Dedifferentiated amniotic fluid mesenchymal stem cell (primary cell): ENCODE measurements at regions not wholly inside any gene's neighbourhood (a gene's known extent, or its start where the extent isn't known, plus 50 kb on each side); places are given as distances from the start of the nearest gene placed in this dataset.
"Not testable (repeated sequence)": the region's sequence is repeated elsewhere in the genome, so short reads cannot be mapped to it uniquely, and the experiment has no call there.

ENCODE experiments used
- DNase-seq: peaks from one replicate; pipeline ENCODE4 v3.0.0-alpha.2; 2016; ENCODE audit errors: extremely low spot score

DNA sequence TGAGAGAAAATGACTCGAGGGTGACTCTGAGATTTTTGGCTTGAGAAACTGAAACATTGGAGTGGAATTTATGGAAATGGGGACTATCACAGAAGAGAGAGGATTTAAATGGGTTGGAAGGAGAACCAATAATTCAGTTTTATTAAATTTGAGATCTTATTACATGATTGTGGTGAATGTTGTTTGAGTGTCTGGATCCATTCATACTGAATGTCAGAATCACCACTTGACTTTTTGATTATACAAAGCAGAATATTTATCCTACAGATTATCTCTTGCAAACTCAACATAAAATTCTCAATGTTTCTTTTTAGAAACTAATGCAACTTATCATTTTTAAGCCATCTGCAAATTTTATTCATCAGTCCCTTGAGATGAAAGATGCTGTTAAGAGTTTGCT is 332.8 kb downstream of the CNTN3 start:
- DNase-seq = no peak

DNA sequence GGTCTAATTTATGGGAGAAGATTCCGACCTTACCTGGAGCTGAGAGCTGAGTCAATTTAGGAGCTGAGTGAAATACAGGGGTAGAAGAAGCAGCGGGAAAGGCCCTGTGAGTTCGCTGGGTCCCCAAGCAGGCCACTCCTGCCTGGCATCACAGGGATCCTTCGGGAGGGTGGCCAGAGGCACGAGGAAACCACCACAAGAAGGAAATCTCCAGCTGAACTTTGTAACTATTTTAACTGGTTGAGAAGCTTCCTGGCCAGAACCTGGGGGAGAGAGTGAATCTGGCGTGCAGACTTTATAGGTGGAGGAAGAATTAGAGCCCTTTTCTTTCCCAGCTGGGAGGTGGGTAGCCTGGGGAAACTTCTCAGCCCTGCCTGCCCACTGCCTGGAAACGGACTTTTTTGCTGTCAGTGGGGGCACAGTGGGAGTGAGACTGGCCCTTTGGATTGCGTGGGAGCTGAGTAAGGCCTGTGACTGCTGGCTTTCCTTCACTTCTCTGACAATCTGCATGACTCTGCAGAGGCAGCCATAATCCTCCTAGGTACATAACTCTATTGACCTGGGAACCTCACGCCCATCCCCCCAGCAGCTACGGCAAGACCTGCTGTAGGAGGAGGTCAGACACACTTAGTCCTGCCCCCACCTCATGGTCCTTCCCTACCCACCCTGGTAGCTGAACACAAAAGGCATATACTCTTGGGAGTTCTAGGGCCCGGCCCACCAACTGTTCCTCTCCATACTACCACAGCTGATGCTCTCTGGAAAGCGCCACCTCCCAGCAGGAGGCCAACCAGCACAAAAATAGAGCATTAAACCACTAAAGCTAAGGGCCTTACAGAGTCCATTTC is 340.7 kb downstream of the CNTN3 start:
- no peak for DNase-seq

DNA sequence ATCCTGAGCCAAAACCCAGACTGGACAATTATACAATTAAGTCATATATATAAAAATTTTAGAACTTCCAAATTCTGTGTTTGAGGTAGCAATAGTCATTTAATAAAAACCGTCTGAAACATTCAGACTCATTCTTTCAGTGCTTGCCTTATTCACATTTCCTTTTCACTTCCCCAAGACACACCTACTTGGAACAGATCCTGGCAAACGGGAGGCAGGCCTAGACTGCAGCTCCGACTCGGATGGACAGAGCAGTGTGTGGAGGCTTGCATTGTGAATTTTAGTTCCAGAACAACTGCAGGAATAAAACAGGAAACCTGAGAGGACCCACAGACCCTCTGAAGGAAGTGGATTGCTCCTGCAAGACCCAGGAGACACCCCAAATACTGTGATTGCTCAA is 341.4 kb downstream of the CNTN3 start:
- no peak for DNase-seq

DNA sequence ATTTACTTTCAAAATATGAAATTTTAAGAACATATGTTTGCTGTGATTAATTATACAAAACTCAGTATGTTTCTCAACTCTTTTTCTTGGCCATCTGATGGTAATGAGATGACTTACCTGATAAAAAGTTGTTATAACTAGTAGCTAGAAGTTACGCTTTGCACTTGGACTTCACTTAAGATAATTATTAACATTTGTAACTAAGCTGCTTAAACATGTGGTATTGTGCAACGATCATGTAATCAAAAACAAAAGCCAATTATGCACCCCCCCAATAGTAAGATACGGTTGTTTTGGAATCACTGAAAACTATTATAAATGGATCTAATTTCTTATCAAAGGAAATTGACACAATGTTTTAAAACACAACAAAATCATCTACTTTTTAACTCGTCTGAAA is 342.9 kb downstream of the CNTN3 start:
- DNase-seq = no peak

DNA sequence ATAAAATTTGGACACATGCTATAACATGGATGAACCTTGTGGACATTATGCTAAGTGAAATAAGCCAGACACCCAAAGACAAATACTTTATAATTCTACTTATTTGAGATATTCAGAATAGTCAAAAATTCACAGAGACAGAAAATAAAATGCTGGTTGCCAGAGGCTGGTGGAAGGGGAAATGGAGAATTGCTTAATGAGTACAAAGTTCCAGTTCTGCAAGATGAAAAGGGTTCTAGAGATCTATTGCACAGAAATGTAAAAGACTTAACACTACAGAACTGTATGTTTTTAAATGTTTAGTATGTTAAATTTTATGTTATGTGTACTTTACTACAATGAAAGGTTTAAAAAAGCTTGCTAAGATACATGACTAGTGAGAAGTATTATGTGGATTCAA is 344.8 kb downstream of the CNTN3 start:
- no peak for DNase-seq

DNA sequence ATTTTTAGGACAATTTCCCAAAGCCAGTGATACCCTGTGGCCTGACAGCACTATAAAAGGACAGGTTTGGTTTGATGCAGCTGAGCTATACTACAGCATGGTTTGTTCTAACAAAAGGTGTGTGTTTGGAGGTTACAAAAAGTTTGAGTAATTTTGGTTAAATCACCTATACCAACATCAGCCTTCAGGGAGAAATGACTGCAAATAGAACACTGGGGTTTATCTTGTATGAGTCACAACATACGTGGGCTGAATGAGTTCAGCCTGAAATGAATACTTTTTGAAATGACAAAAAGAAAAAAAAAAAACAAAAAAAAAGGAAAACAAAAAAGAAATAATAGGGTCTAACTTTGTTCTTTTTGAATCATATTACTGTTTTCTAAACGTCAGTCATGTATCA is 345.7 kb downstream of the CNTN3 start:
- DNase-seq = no peak

DNA sequence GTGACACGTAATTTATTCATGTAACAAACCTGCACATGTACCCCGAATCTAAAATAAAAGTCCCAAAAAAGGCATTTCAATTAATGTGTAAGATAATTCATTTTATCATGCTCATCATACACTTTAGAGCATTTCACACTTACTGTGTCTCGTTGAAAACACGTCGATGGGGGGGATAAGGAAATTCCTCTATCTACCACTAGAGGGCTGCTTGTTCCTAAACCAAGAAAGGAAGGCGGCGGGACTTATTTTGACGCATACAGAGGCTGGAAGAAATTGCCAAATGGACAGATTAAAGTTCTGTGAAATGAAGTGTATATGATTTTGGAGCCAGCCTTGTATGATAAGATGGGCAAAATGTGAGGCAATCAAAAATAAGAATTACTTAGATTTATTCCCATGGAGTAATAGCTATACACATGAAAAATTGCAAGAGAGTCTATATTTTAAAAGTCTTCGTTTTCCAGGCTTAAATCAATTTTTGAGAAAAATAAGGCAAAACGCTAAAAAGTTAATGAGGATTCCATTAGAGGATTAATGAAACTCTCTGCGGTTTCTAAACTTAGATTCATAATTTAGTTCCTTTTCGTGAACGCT is 346.8 kb downstream of the CNTN3 start:
- no peak for DNase-seq

DNA sequence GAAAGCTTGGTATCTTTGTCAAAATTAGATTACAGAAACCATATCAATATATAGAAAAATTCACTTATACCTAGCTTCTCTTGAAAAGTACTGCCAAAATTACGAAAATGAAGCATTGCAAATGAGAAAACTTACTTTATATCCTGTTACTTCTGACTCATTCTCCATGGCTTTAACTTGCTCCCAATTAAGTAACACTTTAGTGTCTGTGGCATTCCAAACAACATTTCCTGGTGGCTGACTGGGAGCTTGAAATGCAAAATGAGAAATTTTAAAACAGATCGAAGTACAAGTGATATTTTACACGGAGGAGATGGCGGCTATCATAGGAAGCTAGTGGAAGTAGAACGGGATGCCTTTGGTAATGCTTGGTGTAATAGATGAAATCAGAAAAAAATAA is 347.3 kb downstream of the CNTN3 start:
- no peak for DNase-seq

DNA sequence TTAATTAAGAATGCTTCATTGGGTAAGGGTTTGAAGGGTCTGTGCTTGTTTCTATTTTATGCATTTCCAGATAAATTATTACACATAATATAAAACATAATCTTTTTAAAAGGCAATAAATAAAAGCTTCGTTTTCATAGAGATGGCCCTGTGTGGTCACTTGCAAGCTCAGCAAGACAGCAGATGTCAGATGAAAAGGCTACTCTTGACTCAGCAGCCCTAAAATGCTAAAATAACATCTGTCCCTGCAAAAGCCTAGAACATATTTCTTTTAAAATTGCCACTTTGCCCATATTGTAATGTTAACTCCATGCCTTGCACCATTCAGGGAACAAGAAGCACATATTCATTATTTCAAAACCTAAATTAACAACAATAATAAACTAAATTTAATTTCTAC is 349.4 kb downstream of the CNTN3 start:
- no peak for DNase-seq

DNA sequence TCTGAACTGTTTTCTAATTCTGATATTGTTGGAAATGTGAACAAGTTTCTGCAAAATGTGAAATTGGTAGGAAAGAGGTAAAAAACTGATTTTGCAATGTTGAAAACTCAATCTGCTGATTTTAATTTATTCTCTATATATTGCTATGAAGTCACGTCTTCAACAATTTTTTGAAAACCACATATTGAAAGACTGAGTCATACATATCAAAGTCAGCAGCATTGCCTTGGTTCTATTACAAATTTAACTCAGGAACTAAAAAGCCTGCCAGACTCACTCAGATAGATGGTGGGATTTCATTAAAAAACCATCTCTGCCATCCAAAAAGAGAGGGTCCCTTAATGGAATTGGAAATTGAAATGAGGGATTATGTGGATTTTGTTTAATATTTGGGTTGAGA is 351.4 kb downstream of the CNTN3 start:
- no peak for DNase-seq

DNA sequence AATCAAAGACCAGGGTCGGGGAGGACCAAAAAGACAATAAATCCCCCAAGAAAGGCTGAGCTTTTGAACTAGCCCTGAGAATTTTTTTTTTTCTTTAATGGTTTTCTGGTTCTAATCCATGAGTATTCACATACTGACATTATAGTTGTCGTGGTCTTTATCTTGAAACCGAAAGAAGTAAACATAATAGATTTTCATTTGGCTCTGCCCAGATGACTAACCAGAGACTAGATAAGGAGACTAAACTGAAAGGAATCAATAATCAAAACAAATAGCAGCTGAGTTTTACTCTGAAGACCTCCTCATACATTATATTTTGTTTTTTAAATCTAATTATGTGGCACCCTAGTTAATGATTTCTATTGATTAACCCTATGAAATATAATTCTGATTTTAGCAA is 381.4 kb downstream of the CNTN3 start:
- no peak for DNase-seq

DNA sequence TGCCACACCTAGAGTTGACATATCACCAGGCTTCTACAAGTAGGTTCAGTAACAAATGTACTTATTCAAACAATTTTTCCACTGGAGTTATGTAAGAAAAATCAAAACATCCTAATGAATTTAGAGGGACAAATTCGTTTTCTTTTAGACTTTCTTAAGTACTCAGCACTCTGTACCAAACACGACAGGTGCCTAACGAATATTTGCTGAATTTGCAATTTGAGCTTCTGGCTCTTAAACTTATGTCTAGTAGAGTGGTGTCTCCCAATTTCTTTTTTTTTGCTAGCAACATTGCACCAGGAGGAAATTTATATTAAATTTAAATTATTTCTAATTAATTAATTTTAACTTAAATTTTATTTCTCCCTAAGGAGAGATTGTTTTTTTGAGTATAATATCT is 397.0 kb downstream of the CNTN3 start:
- no peak for DNase-seq

DNA sequence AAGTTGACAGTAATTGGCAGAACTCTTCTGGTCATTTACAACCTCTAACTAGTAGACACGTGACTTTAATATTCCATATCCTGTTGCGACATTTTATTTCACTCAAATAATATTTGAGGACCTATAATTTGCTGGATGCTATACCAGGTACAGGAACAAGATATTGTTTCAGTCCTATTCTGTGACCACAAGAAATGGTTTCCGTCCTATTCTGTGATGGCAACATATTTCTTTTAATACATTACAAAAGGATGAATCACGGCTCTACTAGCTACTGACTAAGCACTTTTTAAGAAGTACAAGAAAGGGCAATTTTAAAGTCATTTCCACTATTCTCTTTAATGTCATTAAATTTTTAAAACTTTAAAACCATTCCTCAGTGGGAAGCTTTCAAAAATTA is 400.2 kb downstream of the CNTN3 start:
- DNase-seq = no peak

DNA sequence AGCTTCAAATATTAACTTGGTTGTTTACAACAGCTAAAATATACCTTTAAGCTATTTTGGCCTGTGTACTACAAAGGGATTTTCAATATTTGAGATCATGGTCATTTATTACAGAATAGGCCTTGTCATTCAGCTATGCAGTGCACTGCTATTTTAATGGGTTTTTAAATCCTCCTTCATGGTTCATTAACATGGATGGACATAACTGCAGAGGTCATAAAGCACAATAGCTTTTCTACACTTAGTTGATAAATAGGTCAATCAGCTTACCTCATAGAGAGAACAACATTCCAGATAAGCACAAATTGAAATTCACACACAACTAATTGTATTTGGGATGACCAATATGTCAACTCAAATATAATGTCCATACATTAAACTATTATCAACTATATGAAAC is 403.7 kb downstream of the CNTN3 start:
- DNase-seq = no peak

DNA sequence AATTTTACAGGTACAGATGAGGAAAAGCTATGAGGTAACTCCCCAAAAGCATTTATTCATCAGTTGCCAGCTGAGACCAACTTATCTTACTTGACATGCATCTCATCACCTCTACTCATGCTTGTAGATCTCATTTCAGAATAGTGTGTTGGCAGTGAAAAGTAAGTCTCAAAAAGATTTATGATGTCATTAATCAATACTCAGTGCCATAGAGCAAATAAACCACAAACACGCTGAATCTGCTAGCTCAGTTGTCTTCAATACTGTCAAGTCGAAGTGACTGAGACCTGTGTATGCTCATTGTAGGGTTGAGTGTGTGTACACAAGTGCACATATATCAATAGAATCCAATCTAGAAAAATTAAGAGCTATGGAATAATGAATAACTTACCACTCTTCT is 413.5 kb downstream of the CNTN3 start:
- no peak for DNase-seq

DNA sequence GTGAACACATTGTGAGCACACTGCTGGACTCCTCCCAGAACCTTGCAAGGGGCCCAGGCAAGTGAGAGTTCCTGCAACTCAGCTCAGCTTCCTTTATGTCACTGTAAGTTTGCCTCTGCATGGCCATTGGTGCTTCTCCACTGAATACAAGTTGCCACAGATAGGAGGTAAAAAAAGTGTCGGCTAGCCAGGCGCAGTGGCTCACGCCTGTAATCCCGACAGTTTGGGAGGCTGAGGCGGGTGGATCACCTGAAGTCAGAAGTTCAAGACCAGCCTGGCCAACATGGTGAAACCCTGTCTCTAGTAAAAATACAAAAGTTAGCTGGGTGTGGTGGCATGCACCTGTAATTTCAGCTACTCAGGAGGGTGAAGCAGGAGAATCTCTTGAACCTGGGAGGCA is 435.8 kb downstream of the CNTN3 start:
- not testable (repeated sequence) for DNase-seq

DNA sequence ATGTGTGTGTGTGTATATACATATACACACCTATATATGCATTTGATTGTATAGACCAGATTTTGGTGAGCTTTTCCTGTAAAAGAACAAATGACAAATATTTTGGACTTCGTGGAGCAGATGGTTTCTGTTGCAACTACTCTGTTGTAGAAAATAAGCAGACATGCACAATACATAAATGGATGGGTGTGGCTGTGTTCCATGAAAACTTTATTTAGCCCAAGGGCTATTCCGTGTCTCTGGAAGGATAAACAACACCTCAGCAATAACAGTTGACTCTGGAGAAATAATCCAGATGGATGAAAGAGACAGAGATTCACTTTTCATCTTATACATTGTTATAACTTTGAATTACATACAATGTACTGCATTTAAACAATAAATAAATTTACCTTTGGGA is 441.4 kb downstream of the CNTN3 start:
- DNase-seq = no peak

DNA sequence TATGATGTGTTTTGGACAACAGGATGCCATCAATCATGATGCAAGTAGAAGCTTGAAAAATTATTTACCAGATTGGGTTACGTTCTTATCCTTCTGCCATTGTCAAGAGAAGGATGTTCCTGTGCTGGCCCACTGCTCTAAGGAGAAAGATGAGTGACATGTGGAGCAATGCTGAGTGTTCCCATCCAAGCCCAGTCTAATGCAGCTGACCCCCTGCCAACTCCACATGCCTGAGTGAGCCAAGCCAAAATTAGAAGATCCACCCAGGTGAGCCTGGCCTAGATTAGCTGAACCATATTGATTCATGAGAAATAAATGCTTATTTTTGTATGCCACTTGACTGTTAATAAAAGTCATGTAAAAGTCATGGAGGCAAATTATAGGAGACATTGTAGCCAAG is 446.5 kb downstream of the CNTN3 start:
- no peak for DNase-seq

DNA sequence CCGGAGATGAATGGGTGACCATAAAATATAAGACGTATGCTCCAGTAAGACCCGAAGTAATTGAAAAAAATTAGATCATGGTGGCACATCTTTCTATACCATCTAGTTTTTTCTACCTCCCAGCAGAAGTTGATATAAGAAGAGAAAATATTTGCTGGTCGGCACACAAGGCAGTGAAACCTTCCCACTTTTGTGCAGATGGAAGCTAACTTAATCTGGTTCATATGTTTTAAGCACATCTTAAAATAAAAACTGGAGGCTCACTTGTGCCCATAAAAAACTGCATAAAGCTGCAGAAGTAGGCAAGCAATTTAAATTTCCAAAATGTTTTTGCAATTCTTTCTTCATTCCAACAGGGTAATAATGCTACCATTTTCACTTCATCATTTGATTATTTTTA is 449.2 kb downstream of the CNTN3 start:
- no peak for DNase-seq

DNA sequence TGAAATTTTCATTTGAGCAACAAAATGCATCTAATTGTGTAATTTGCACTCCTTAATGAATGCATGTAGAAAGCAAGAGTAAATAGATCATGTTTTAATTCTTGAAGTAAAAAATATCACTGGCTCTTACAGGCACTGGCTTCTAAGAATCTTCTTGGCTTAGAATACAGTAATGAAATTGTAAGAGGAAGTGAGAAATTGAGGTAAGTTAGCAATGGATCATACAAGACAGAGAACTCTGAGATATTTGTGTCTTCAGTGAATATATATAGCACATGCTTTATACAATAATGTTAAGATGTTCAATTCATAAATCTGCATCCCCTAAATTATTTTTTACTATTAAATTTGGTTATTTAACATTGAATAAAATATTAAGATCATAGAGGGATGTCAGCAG is 465.0 kb downstream of the CNTN3 start:
- DNase-seq = no peak

DNA sequence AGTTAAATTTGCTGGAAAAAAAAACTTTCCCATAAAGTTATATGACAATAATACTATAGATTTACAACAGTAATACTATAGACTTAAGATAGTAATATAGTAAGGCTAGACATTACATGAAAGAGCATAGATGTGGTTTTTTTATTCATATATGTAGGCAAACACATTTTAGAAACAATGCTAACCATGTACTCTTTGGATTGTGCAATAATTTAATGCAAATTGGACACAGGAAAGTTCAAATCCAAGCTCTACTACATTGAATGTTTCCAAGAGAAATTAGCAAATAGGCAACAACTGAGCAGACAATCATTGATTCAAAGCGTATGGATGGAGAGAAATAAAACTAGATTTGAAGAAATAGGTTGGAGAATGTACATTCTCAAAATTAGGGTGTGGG is 469.2 kb downstream of the CNTN3 start:
- DNase-seq = no peak

DNA sequence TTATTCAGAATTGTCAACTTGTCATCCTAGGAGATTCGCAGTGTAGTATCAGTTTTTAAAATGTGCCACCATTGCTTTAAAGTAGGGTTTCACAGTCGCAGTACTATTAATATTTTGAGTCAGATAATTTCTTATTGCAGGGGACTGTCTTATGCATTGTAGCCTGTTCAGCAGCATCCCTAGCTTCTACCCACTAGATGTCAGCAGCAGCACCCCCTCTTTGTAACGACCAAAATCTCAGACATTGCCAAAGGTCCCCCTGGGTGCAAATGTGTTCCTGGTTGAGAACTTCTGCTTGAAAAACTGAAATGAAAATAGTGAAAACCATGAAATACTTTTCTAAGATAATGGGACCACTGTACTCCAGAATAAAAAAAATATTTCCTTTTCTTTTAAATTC is 474.8 kb downstream of the CNTN3 start:
- DNase-seq = no peak

DNA sequence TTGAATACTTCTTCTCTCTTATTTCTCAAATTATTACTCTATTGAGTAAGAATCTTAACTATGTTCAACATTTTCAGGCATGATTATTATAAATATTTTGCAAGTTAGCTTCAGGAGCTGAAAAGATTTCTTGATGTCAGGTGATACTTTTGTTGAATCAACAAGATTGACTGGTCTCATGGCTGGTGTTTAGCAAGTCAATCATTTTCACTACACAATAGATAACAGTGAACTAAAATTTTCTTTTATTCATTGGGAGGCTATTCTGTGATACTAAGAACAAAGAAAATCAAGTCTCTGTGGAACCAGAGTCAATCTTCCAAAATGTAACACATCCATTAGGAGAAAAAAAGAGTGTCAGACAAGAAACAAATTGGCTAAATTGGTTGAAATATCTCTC is 476.7 kb downstream of the CNTN3 start:
- DNase-seq = no peak

DNA sequence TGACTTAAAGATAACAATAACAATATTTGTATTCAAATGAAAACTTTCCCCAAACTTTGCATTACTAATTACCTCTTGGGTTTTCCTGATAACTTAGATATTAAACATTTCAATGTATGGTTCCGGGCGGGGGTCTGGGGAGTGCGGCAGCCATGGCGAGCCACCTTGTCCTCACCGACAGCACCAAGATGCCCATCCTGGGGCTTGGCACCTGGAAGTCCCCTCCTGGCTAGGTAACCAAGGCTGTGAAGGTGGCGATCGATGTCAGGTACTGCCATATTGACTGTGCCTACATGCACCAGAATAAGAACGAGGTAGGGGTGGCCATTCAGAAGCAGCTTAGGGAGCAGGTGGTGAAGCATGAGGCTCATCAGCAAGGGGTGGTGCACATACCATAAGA is 478.7 kb downstream of the CNTN3 start:
- no peak for DNase-seq
